ENCODE measurements at regions not wholly inside any gene's neighbourhood (a gene's known extent, or its start where the extent isn't known, plus 50 kb on each side); places are given as distances from the start of the nearest gene placed in this dataset.

DNA sequence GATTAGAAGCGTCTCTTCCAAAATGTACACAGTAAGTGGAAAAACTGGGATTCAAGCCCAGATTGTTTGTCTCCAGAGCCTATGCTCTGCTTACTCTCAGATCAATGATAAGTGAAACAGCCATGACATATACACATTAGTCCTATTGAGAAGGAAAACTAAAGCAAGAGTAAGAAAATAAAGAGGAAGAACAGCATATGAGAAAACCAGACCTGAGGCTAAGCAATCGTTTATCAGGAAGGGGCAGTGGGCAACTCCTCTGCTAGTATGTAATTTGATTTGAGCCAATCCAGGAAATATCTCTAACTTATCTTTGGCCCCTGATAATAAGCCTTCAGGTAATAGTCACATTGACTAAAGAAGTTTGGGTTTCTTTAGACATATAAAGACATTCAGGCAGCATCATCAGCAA, 789.9 kb upstream of the C9orf72 start:
- Mint-ChIP-seq H3K36me3 (no peaks in the 10 kb centered on the region), H3K4me1 (no peaks in the 10 kb centered on the region), H3K4me3 (no peak overlapping the region), H3K9me3 (peaks cover 0 to 1% (median 1%) of the 10 kb centered on the region in 3 donors), H3K27me3 (no peaks in the 10 kb centered on the region), H3K27ac (no peak overlapping the region)

DNA sequence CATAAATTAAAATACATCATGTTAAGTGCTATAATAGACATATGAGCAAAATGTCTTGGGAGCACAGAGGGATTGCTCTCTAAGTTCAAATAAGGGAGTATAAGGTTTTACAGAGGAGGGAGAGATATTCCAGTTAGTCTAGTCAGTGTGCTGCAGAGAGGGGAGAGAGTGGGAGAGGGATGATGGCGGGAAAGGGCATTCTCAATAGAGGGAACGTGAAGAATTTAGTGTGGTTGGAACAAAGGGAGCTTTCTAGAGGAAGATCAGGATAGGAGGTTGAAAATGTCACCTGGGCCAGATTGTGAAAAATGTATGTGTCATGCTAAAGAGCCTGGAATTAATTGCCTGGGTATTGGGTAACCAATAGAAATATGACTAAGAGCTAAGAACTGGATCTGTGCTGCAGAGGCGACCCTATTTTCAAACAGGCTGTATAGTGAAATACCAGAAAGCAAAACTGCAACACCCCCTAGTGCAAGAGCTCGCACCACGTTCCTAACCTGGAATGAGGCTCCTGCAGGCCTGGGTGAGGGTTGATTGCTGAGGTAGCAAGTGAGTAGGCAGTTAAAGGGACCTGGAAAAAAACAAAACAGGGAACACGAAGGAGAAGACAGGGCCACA, 791.8 kb upstream of the C9orf72 start:
- H3K27me3 Mint-ChIP-seq: no peaks in the 10 kb centered on the region
- no peaks in the 10 kb centered on the region for H3K4me1 Mint-ChIP-seq
- peaks cover 1 to 6% (median 4%) of the 10 kb centered on the region in 3 donors for H3K9me3 Mint-ChIP-seq
- no peak overlapping the region for H3K27ac Mint-ChIP-seq
- no peaks in the 10 kb centered on the region for H3K36me3 Mint-ChIP-seq
- peak overlapping the region in 1 of 4 donors; percentile 29 for H3K4me3 Mint-ChIP-seq

DNA sequence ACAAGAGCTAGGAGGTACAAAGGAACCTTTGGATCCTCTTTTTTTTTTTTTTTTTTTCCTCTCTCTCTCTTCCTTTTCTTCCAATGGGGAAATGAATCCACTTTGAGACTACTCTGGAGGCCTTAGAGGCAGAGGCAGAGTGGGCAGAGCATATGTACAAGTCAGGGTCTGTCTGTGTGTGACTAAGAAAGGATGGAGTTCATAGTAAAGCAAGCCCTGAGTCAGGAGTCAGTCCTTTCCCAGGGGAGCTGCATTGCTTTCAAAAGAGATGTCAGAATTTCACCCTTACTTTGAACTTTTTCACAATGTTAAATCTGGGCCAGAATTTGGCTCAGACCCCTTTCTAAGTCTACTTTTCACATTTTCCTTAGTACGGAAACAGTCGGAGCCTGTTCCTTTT, 792.4 kb upstream of the C9orf72 start:
- no peak overlapping the region for H3K4me3 Mint-ChIP-seq
- no peaks in the 10 kb centered on the region for H3K4me1 Mint-ChIP-seq
- H3K9me3 Mint-ChIP-seq: peaks cover 1 to 6% (median 4%) of the 10 kb centered on the region in 3 donors
- H3K27ac Mint-ChIP-seq: no peak overlapping the region
- H3K36me3 Mint-ChIP-seq: no peaks in the 10 kb centered on the region
- no peaks in the 10 kb centered on the region for H3K27me3 Mint-ChIP-seq

GRCh38 chr9:28378231-28378630, 805.0 kb upstream of the C9orf72 start:
- no peaks in the 10 kb centered on the region for H3K27me3 Mint-ChIP-seq
- H3K36me3 Mint-ChIP-seq: no peaks in the 10 kb centered on the region
- H3K4me1 Mint-ChIP-seq: no peaks in the 10 kb centered on the region
- peaks cover 1 to 11% (median 10%) of the 10 kb centered on the region in 3 donors for H3K9me3 Mint-ChIP-seq
- no peak overlapping the region for H3K27ac Mint-ChIP-seq
- no peak overlapping the region for H3K4me3 Mint-ChIP-seq

DNA sequence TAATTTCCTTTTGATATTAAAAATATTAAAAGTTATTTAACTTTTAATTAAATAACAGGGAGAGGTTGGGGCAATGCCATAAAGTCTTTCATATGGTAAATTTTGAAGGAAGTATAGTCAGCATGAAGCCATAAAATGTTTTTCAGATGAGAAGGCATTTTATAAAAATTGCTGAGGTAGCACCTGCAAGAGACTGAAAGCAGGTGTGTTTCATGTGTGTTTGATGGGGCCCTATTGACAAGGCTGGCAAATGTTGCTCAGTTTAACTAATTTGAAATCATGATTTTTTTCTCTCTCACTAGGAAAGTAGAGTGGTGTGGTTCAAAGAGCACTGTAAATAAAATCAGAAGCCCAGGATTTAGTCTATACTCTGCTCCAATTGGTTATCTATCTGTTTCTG, 805.8 kb upstream of the C9orf72 start:
- Mint-ChIP-seq H3K4me1 (no peaks in the 10 kb centered on the region), H3K4me3 (no peak overlapping the region), H3K9me3 (peaks cover 1 to 11% (median 10%) of the 10 kb centered on the region in 3 donors), H3K27ac (no peak overlapping the region), H3K36me3 (no peaks in the 10 kb centered on the region), H3K27me3 (no peaks in the 10 kb centered on the region)

GRCh38 chr9:28389411-28389810, 816.1 kb upstream of the C9orf72 start:
- no peaks in the 10 kb centered on the region for H3K36me3 Mint-ChIP-seq
- H3K4me1 Mint-ChIP-seq: no peaks in the 10 kb centered on the region
- H3K27ac Mint-ChIP-seq: no peak overlapping the region
- no peak overlapping the region for H3K4me3 Mint-ChIP-seq
- peaks cover 5 to 12% (median 5%) of the 10 kb centered on the region in 3 donors for H3K9me3 Mint-ChIP-seq
- H3K27me3 Mint-ChIP-seq: no peaks in the 10 kb centered on the region

DNA sequence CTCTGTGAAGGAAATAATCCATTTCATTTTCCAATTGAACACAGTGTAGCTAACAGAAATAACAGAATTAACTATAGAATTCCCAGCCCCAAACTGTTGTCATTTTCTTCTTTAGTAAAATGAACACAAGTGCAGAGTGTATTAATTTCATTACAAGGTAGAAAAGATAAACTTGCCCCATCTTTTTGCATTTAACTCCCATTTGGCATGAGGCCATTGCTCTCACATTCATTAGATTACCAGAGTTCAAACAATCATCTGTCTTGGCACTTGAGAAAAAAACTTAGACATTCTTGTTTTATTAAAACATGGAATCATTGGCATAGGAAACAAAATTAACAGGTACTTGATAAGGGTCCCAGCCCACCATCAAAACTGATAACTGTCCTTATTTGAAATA, 821.5 kb upstream of the C9orf72 start:
- Mint-ChIP-seq H3K36me3 (no peaks in the 10 kb centered on the region), H3K27ac (no peak overlapping the region), H3K27me3 (no peaks in the 10 kb centered on the region), H3K9me3 (peaks cover 0 to 7% (median 2%) of the 10 kb centered on the region in 3 donors), H3K4me3 (no peak overlapping the region), H3K4me1 (no peaks in the 10 kb centered on the region)

DNA sequence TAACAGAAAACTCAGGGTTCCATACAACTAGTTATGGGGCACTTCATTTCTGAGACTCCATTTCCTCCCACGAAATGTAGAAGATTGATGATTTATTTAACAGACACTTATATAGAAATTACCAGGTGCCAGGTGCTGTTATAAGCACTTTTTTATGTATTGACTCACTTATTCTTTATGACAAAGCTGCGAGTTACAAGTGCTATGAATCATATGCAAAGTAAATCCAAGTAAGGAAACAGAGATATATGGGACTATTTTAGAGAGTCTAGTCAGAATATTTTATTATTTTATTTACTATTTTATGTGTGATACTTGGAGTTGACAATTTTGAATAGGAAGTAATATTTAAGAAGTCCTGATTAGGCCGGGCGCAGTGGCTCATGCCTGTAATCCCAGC, 822.8 kb upstream of the C9orf72 start:
- H3K27me3 Mint-ChIP-seq: no peaks in the 10 kb centered on the region
- H3K27ac Mint-ChIP-seq: no peak overlapping the region
- H3K4me3 Mint-ChIP-seq: no peak overlapping the region
- peaks cover 0 to 7% (median 2%) of the 10 kb centered on the region in 3 donors for H3K9me3 Mint-ChIP-seq
- H3K4me1 Mint-ChIP-seq: no peaks in the 10 kb centered on the region
- no peaks in the 10 kb centered on the region for H3K36me3 Mint-ChIP-seq

- Mint-ChIP-seq H3K27me3 (no peaks in the 10 kb centered on the region), H3K27ac (no peak overlapping the region), H3K4me1 (no peaks in the 10 kb centered on the region), H3K4me3 (no peak overlapping the region), H3K9me3 (no peaks in the 10 kb centered on the region), H3K36me3 (no peaks in the 10 kb centered on the region)
These were observed 834.1 kb upstream of the C9orf72 start for GRCh38 chr9:28407351-28407750.

DNA sequence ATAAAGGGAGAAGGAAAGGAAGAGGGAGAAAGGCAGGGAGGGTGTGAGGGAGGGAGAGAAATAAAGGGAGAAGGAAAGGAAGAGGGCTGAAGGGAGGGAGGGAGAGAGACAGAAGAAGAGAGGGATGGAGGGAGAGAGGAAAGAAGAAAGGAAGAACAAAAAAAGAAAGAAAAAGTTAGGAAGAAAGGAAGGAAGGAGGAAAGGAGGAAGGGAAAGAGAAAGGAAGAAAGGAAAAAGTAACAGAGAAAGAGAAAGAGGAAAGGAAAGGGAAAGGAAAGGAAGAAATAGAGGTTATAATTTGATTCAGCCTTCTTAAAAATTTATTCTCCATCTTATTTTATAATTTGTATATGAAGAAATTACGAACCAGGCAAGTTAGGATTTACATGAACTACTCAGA, 836.6 kb upstream of the C9orf72 start:
- Mint-ChIP-seq H3K27ac (no peak overlapping the region), H3K9me3 (no peaks in the 10 kb centered on the region), H3K4me1 (no peaks in the 10 kb centered on the region), H3K4me3 (no peak overlapping the region), H3K36me3 (no peaks in the 10 kb centered on the region), H3K27me3 (no peaks in the 10 kb centered on the region)

DNA sequence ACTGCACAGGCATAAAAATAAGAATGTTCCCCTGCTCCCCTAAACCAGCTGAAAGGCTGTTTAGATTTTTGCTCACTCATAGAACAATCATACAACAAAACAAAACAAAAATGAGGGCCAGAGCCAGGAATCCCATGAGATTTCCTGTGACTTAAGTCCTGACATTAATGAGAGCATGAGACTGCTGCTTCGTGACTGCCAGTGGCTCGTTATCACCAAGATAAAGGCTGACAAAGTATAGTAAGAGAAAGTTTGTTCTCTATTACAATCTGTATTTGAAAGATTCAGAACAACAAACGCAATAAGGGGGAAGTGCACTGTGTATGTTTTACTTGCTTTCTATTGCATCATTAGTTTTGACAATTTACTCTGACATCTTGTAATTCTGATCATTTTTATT, 837.1 kb upstream of the C9orf72 start:
- no peak overlapping the region for H3K27ac Mint-ChIP-seq
- H3K4me1 Mint-ChIP-seq: no peaks in the 10 kb centered on the region
- no peaks in the 10 kb centered on the region for H3K27me3 Mint-ChIP-seq
- no peaks in the 10 kb centered on the region for H3K36me3 Mint-ChIP-seq
- no peaks in the 10 kb centered on the region for H3K9me3 Mint-ChIP-seq
- no peak overlapping the region for H3K4me3 Mint-ChIP-seq

GRCh38 chr9:28413471-28413870, 840.2 kb upstream of the C9orf72 start:
- H3K9me3 Mint-ChIP-seq: no peaks in the 10 kb centered on the region
- no peak overlapping the region for H3K27ac Mint-ChIP-seq
- H3K4me3 Mint-ChIP-seq: no peak overlapping the region

DNA sequence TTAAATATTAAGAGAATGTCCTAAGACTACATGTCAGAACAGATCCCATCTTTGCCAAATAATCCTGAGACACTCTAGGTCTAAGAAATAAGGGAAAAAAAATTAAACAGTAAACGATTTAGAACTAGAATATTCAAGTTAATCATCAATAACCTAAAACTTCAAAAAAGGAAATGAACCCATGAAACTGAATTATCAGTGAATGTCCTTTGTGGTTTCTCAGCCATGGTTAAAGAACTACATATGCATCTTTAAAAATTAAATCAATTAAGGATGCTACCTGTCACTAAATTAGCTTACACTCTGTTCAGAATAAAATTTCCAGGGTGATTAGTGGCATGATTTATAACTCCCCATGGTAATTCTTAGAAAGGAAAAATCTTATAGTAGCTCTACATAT, 850.0 kb upstream of the C9orf72 start:
- H3K27me3 Mint-ChIP-seq: no peaks in the 10 kb centered on the region
- no peak overlapping the region for H3K27ac Mint-ChIP-seq
- no peaks in the 10 kb centered on the region for H3K4me1 Mint-ChIP-seq
- no peaks in the 10 kb centered on the region for H3K36me3 Mint-ChIP-seq
- H3K4me3 Mint-ChIP-seq: no peak overlapping the region
- peaks cover 2 to 4% (median 2%) of the 10 kb centered on the region in 3 donors for H3K9me3 Mint-ChIP-seq

More at GRCh38 chr9:28413471-28413870, 840.2 kb upstream of the C9orf72 start:
- Mint-ChIP-seq H3K27me3 (no peaks in the 10 kb centered on the region), H3K4me1 (no peaks in the 10 kb centered on the region), H3K36me3 (no peaks in the 10 kb centered on the region)

GRCh38 chr9:28435456-28435855, 862.2 kb upstream of the C9orf72 start:
- H3K9me3 Mint-ChIP-seq: peaks cover 0 to 5% (median 2%) of the 10 kb centered on the region in 3 donors
- H3K27ac Mint-ChIP-seq: no peak overlapping the region
- no peaks in the 10 kb centered on the region for H3K36me3 Mint-ChIP-seq
- no peaks in the 10 kb centered on the region for H3K27me3 Mint-ChIP-seq
- no peak overlapping the region for H3K4me3 Mint-ChIP-seq
- no peaks in the 10 kb centered on the region for H3K4me1 Mint-ChIP-seq

DNA sequence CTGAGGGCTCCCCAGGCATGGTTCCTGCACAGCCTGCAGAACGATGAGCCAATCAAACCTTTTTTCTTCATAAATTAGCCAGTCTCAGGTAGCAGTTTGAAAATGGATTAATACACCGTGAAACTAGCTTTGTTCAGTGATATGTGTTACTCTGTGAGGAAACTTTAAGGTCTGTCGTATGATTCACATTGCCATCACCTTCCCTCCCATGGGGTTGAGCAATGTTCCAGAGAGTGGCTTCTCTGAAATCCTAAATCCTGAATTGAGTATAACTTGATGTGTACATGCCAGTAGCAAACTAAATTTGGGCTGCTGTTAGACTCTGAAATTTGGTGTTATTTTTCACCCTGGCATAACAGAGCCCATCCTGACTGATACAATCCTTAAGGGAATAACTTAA, 866.4 kb upstream of the C9orf72 start:
- no peaks in the 10 kb centered on the region for H3K27me3 Mint-ChIP-seq
- H3K36me3 Mint-ChIP-seq: no peaks in the 10 kb centered on the region
- H3K27ac Mint-ChIP-seq: no peak overlapping the region
- peaks cover 2 to 10% (median 6%) of the 10 kb centered on the region in 3 donors for H3K9me3 Mint-ChIP-seq
- no peak overlapping the region for H3K4me3 Mint-ChIP-seq
- H3K4me1 Mint-ChIP-seq: no peaks in the 10 kb centered on the region

GRCh38 chr9:28443461-28443860, 870.2 kb upstream of the C9orf72 start:
- H3K4me3 Mint-ChIP-seq: no peak overlapping the region
- H3K4me1 Mint-ChIP-seq: no peaks in the 10 kb centered on the region
- H3K36me3 Mint-ChIP-seq: no peaks in the 10 kb centered on the region
- no peak overlapping the region for H3K27ac Mint-ChIP-seq
- H3K9me3 Mint-ChIP-seq: peaks cover 2 to 6% (median 5%) of the 10 kb centered on the region in 3 donors
- no peaks in the 10 kb centered on the region for H3K27me3 Mint-ChIP-seq

All from IgD-negative memory B cell (primary cell).